ENCODE measurements at regions not wholly inside any gene's neighbourhood (a gene's known extent, or its start where the extent isn't known, plus 50 kb on each side); places are given as distances from the start of the nearest gene placed in this dataset.

DNA sequence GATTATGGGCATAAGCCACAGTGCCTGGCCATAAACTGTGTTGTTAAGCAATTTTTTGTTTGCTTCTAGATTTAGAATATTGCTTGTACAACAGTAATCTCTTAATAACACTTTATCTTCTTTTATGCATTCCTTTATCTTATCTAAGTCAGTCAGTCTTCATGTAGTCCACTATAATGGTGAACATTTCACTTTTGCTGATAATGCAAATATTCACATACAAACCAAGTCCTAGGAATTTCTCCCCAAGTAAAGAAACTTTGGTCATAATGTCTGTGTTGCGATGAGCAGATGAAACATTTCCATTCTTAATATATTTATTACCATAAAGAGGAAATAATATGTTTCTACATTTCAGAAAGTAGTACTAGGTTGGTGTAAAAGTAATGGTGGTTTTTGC, 765.8 kb upstream of the ARRDC4 start:
- TF ChIP-seq EZH2phosphoT487 (IDR thresholded peaks at IDR 0.05; ENCODE audit: low read depth): no peak
- TF ChIP-seq, protein P1, sequence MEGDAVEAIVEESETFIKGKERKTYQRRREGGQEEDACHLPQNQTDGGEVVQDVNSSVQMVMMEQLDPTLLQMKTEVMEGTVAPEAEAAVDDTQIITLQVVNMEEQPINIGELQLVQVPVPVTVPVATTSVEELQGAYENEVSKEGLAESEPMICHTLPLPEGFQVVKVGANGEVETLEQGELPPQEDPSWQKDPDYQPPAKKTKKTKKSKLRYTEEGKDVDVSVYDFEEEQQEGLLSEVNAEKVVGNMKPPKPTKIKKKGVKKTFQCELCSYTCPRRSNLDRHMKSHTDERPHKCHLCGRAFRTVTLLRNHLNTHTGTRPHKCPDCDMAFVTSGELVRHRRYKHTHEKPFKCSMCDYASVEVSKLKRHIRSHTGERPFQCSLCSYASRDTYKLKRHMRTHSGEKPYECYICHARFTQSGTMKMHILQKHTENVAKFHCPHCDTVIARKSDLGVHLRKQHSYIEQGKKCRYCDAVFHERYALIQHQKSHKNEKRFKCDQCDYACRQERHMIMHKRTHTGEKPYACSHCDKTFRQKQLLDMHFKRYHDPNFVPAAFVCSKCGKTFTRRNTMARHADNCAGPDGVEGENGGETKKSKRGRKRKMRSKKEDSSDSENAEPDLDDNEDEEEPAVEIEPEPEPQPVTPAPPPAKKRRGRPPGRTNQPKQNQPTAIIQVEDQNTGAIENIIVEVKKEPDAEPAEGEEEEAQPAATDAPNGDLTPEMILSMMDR (IDR thresholded peaks at IDR 0.05; ENCODE audit: low read depth, low read length): no peak
- H3K79me2 ChIP-seq (ENCODE audit: low read length): no peaks in the 10 kb centered on the region
- H3K27ac ChIP-seq (ENCODE audit: low read length): no peak overlapping the region

DNA sequence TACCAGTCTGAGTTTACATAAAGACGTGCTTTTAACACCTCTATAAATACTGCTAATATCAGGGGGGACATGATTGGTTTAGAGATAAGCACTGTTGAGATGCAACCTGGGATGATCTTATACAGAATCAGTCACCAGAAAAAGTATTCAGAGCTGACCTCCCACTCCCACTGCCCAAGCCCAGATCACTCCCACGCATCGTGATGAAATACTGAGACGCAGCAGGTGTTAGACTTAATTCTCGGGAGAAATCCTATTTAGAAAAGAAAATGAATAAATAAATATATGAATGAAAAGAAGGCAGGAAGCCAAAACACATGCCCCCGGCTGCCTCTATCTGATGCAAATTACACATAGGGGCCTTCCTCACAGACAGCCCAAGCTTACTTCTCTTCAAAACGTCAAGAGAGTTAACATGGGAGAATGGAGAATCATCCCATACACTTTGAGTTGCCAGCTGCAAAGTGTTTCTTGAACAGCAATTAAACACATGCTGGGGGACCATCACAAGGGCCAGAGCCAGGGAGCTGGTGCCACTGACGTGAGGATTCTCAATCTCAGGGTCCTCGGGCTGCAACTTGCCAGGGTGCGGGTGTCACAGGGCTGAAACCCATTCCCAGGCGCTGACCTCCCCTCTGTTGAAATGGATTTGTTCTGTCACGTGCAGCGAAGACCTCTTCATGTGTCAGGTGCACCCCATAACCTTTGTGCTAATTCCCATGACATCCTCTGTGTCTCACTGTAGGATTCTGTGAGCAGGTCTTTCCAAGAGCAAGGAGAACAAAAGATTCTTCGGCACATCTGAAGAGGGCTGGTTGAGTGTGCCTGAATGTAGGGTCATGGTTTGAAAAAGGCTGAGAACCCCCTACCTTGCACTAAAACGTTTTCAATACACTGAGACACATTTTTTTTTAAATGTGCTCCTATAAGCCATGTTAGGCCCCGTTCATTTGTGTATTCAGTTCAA, 764.2 kb upstream of the ARRDC4 start:
- TF ChIP-seq, protein P1 (IDR thresholded peaks at IDR 0.05; ENCODE audit: low read depth, low read length): no peak
- no peak for TF ChIP-seq EZH2phosphoT487 (IDR thresholded peaks at IDR 0.05; ENCODE audit: low read depth)
- no peaks in the 10 kb centered on the region for H3K79me2 ChIP-seq (ENCODE audit: low read length)
- no peak overlapping the region for H2AFZ ChIP-seq (ENCODE audit: low read depth, low read length)
- H3K27ac ChIP-seq (ENCODE audit: low read length): no peak overlapping the region
- no peaks in the 10 kb centered on the region for H3K4me1 ChIP-seq (ENCODE audit: low read length)
- no peak overlapping the region for H3K9ac ChIP-seq (ENCODE audit: low read length)
- no peaks in the 10 kb centered on the region for H3K36me3 ChIP-seq (replicated peaks; ENCODE audit: low read depth, low read length)
- H3K4me3 ChIP-seq (ENCODE audit: low read length): no peak overlapping the region
- no peak overlapping the region for H3K4me2 ChIP-seq (ENCODE audit: low read length)
- no peaks in the 10 kb centered on the region for H3K27me3 ChIP-seq (ENCODE audit: low read depth, low read length)
- no peaks in the 10 kb centered on the region for H3K9me3 ChIP-seq (ENCODE audit: insufficient read depth, low read length)
- H4K20me1 ChIP-seq (ENCODE audit: insufficient read depth, low read length): no peaks in the 10 kb centered on the region

More for the DNA sequence above, 765.8 kb upstream of the ARRDC4 start:
- no peaks in the 10 kb centered on the region for H3K36me3 ChIP-seq (replicated peaks; ENCODE audit: low read depth, low read length)
- H2AFZ ChIP-seq (ENCODE audit: low read depth, low read length): no peak overlapping the region
- H3K9me3 ChIP-seq (ENCODE audit: insufficient read depth, low read length): no peaks in the 10 kb centered on the region
- H3K4me2 ChIP-seq (ENCODE audit: low read length): no peak overlapping the region
- no peak overlapping the region for H3K4me3 ChIP-seq (ENCODE audit: low read length)
- no peak overlapping the region for H3K9ac ChIP-seq (ENCODE audit: low read length)
- H4K20me1 ChIP-seq (ENCODE audit: insufficient read depth, low read length): no peaks in the 10 kb centered on the region
- no peaks in the 10 kb centered on the region for H3K27me3 ChIP-seq (ENCODE audit: low read depth, low read length)
- no peaks in the 10 kb centered on the region for H3K4me1 ChIP-seq (ENCODE audit: low read length)

DNA sequence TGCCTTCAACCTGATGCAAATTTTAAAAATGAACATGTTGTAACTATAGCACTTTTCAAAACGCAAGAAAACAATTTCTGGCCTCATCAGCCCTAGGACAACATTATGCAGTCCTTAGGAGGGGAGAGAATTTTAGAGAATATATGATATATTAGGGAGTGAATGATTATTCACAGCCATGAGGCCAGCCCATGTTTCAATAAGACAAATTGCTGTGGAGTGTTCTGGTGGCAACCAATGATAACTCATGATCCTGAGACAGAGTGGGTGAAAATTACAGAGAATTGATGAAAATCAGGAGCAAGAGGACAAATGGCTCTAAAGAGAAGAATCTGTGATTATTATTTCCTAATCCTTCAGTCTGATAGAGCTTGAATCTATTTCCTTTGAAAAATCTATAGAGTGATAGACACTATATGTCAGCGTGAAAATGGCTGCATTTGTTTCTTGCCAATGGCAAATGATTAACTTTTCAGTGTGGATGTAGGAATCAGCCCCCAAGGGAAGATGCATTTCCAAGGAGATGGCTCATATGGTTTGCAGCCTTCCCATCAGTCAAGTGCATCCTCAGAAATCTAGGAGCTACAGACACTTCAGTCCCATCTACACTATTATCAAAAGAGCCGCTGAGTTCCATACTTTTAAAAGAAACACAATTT, 761.0 kb upstream of the ARRDC4 start:
- H3K36me3 ChIP-seq (replicated peaks; ENCODE audit: low read depth, low read length): no peaks in the 10 kb centered on the region
- H3K27me3 ChIP-seq (ENCODE audit: low read depth, low read length): no peaks in the 10 kb centered on the region
- H3K79me2 ChIP-seq (ENCODE audit: low read length): no peaks in the 10 kb centered on the region
- H3K4me3 ChIP-seq (ENCODE audit: low read length): no peak overlapping the region
- no peak overlapping the region for H3K27ac ChIP-seq (ENCODE audit: low read length)
- no peaks in the 10 kb centered on the region for H3K4me1 ChIP-seq (ENCODE audit: low read length)
- no peak for TF ChIP-seq EZH2phosphoT487 (IDR thresholded peaks at IDR 0.05; ENCODE audit: low read depth)
- TF ChIP-seq, protein P1 (IDR thresholded peaks at IDR 0.05; ENCODE audit: low read depth, low read length): no peak
- H3K9me3 ChIP-seq (ENCODE audit: insufficient read depth, low read length): no peaks in the 10 kb centered on the region
- no peak overlapping the region for H3K9ac ChIP-seq (ENCODE audit: low read length)
- H2AFZ ChIP-seq (ENCODE audit: low read depth, low read length): no peak overlapping the region
- no peaks in the 10 kb centered on the region for H4K20me1 ChIP-seq (ENCODE audit: insufficient read depth, low read length)
- H3K4me2 ChIP-seq (ENCODE audit: low read length): no peak overlapping the region

DNA sequence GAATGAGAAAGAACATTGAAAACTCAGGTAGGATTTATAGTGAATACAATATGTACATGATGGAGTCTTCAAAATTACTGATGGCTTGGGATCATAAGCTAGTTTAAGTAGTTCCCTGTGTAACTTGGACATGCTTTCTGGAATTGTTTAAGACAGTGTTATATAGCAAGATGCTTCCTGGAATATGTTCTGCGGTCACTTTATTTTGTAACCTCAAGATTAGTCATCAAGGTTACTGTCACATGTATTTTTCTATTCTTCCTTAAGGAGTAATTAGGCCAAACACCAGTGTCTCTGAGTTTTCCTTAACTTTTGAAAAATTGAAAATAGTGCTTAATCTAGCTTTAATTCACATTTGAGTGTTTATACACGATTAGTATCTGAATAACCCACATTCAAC, 760.3 kb upstream of the ARRDC4 start:
- Histone ChIP-seq H3K27me3 (ENCODE audit: low read depth, low read length) (no peaks in the 10 kb centered on the region), H4K20me1 (ENCODE audit: insufficient read depth, low read length) (no peaks in the 10 kb centered on the region), H3K4me2 (ENCODE audit: low read length) (no peak overlapping the region), H2AFZ (ENCODE audit: low read depth, low read length) (no peak overlapping the region), H3K9me3 (ENCODE audit: insufficient read depth, low read length) (no peaks in the 10 kb centered on the region), H3K36me3 (replicated peaks; ENCODE audit: low read depth, low read length) (no peaks in the 10 kb centered on the region), H3K4me1 (ENCODE audit: low read length) (no peaks in the 10 kb centered on the region), H3K9ac (ENCODE audit: low read length) (no peak overlapping the region), H3K27ac (ENCODE audit: low read length) (no peak overlapping the region), H3K79me2 (ENCODE audit: low read length) (no peaks in the 10 kb centered on the region), H3K4me3 (ENCODE audit: low read length) (no peak overlapping the region)
- TF ChIP-seq, protein P1 (IDR thresholded peaks at IDR 0.05; ENCODE audit: low read depth, low read length): no peak
- TF ChIP-seq EZH2phosphoT487 (IDR thresholded peaks at IDR 0.05; ENCODE audit: low read depth): no peak

Measured in OCI-LY3 (cell line).